ENCODE measurements at regions not wholly inside any gene's neighbourhood (a gene's known extent, or its start where the extent isn't known, plus 50 kb on each side); places are given as distances from the start of the nearest gene placed in this dataset.

GRCh38 chr10:104581884-104582601 lies 59.0 kb upstream of the SORCS3 start:
- no peak overlapping the region for H3K27ac ChIP-seq (ENCODE audit: low read length)
- H3K27me3 ChIP-seq (ENCODE audit: control insufficient read depth, insufficient read depth, low read length): no peaks in the 10 kb centered on the region
- H3K4me3 ChIP-seq (ENCODE audit: low read length): no peak overlapping the region
- no peaks in the 10 kb centered on the region for H3K36me3 ChIP-seq (ENCODE audit: control insufficient read depth, insufficient read depth, low read length)
- H3K9me3 ChIP-seq (ENCODE audit: control insufficient read depth, insufficient read depth, low read length): no peaks in the 10 kb centered on the region
- no peaks in the 10 kb centered on the region for H3K4me1 ChIP-seq (ENCODE audit: control insufficient read depth, insufficient read depth, low read length)
- DNase-seq (ENCODE audit: low read depth, low spot score): no peak
- no CpG with 5 or more reads among the region's 5 CpGs for WGBS (ENCODE audit: insufficient coverage, insufficient read length)

- no CpG with 5 or more reads among the region's 4 CpGs for WGBS (ENCODE audit: insufficient coverage, insufficient read length)
These were observed 58.5 kb upstream of the SORCS3 start for GRCh38 chr10:104582602-104582951.

GRCh38 chr10:104582966-104583365 lies 58.1 kb upstream of the SORCS3 start:
- Histone ChIP-seq H3K9me3 (ENCODE audit: control insufficient read depth, insufficient read depth, low read length) (no peaks in the 10 kb centered on the region), H3K4me1 (ENCODE audit: control insufficient read depth, insufficient read depth, low read length) (no peaks in the 10 kb centered on the region), H3K27me3 (ENCODE audit: control insufficient read depth, insufficient read depth, low read length) (no peaks in the 10 kb centered on the region), H3K27ac (ENCODE audit: low read length) (no peak overlapping the region), H3K36me3 (ENCODE audit: control insufficient read depth, insufficient read depth, low read length) (no peaks in the 10 kb centered on the region), H3K4me3 (ENCODE audit: low read length) (no peak overlapping the region)
- DNase-seq (ENCODE audit: low read depth, low spot score): no peak
- no CpG with 5 or more reads among the region's 1 CpG for WGBS (ENCODE audit: insufficient coverage, insufficient read length)

More at GRCh38 chr10:104582602-104582951, 58.5 kb upstream of the SORCS3 start:
- Histone ChIP-seq H3K36me3 (ENCODE audit: control insufficient read depth, insufficient read depth, low read length) (no peaks in the 10 kb centered on the region), H3K27ac (ENCODE audit: low read length) (no peak overlapping the region), H3K9me3 (ENCODE audit: control insufficient read depth, insufficient read depth, low read length) (no peaks in the 10 kb centered on the region), H3K27me3 (ENCODE audit: control insufficient read depth, insufficient read depth, low read length) (no peaks in the 10 kb centered on the region), H3K4me3 (ENCODE audit: low read length) (no peak overlapping the region), H3K4me1 (ENCODE audit: control insufficient read depth, insufficient read depth, low read length) (no peaks in the 10 kb centered on the region)
- no peak for DNase-seq (ENCODE audit: low read depth, low spot score)

DNA sequence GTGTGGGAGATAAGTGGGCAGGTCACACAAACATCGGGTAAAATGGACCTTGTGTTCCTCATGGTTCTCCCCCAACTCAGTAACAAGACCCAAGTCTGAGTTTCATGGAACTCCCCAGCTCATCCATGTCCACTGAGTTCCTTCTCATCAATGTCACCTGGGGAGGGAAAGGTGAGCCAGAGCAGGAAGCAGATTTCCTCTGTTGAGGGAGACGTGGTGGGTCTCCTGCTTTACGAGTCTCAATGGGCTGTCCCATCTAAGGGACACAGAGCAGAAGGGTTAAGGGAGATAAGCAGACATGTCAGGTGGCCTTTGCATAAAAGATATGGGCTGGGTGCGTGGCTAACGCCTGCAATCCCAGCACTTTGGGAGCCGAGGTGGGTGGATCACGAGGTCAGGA lies 56.5 kb upstream of the SORCS3 start:
- Histone ChIP-seq H3K4me3 (ENCODE audit: low read length) (no peak overlapping the region), H3K36me3 (ENCODE audit: control insufficient read depth, insufficient read depth, low read length) (no peaks in the 10 kb centered on the region), H3K27me3 (ENCODE audit: control insufficient read depth, insufficient read depth, low read length) (no peaks in the 10 kb centered on the region), H3K27ac (ENCODE audit: low read length) (no peak overlapping the region), H3K4me1 (ENCODE audit: control insufficient read depth, insufficient read depth, low read length) (no peaks in the 10 kb centered on the region), H3K9me3 (ENCODE audit: control insufficient read depth, insufficient read depth, low read length) (no peaks in the 10 kb centered on the region)
- no CpG with 5 or more reads among the region's 7 CpGs for WGBS (ENCODE audit: insufficient coverage, insufficient read length)
- no peak for DNase-seq (ENCODE audit: low read depth, low spot score)

DNA sequence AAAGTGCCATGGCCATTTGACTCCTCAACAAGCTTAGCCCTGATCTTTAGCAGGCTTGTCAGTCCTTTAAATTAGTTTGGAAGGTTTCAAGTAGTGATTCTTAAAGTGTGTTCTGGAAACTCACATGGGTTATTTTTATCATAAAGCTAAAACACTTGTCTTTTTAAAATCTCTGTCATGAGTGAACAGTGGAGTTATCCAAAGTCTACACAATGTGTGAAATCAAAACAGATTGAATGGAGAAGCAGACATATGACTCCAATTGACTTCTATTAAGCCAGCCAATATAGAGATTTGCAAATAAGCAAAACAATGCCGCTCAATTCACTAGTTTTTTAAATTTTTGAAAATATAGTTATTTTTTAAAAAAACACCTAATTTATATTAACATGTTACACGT lies 53.3 kb upstream of the SORCS3 start:
- Histone ChIP-seq H3K4me3 (ENCODE audit: low read length) (no peak overlapping the region), H3K4me1 (ENCODE audit: control insufficient read depth, insufficient read depth, low read length) (no peaks in the 10 kb centered on the region), H3K27me3 (ENCODE audit: control insufficient read depth, insufficient read depth, low read length) (no peaks in the 10 kb centered on the region), H3K27ac (ENCODE audit: low read length) (no peak overlapping the region), H3K9me3 (ENCODE audit: control insufficient read depth, insufficient read depth, low read length) (no peaks in the 10 kb centered on the region), H3K36me3 (ENCODE audit: control insufficient read depth, insufficient read depth, low read length) (no peaks in the 10 kb centered on the region)
- WGBS (ENCODE audit: insufficient coverage, insufficient read length): no CpG with 5 or more reads among the region's 2 CpGs
- no peak for DNase-seq (ENCODE audit: low read depth, low spot score)

DNA sequence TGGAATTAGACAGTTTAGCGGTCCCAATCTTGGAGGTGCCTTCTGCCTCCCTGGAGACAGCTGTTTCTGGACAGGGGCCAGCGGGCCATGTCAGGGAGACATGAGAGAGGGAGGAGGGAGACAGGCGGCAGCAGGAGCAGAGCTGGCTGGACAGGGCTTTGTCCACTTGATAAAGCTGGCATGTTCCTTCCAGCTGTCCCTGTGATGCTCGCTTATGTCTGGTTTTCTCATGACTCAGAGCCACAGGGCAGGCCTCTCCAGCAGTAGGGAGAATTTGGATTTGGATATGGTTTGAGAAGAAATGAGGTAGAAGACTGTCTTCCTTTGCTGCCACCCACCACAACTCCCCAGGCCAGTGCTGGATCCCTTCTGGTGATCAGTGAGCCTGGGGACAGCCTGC lies 51.7 kb upstream of the SORCS3 start:
- no peaks in the 10 kb centered on the region for H3K9me3 ChIP-seq (ENCODE audit: control insufficient read depth, insufficient read depth, low read length)
- WGBS (ENCODE audit: insufficient coverage, insufficient read length): no CpG with 5 or more reads among the region's 4 CpGs
- H3K4me3 ChIP-seq (ENCODE audit: low read length): no peak overlapping the region
- H3K36me3 ChIP-seq (ENCODE audit: control insufficient read depth, insufficient read depth, low read length): no peaks in the 10 kb centered on the region
- no peak overlapping the region for H3K27ac ChIP-seq (ENCODE audit: low read length)
- H3K27me3 ChIP-seq (ENCODE audit: control insufficient read depth, insufficient read depth, low read length): no peaks in the 10 kb centered on the region
- no peak for DNase-seq (ENCODE audit: low read depth, low spot score)
- no peaks in the 10 kb centered on the region for H3K4me1 ChIP-seq (ENCODE audit: control insufficient read depth, insufficient read depth, low read length)

DNA sequence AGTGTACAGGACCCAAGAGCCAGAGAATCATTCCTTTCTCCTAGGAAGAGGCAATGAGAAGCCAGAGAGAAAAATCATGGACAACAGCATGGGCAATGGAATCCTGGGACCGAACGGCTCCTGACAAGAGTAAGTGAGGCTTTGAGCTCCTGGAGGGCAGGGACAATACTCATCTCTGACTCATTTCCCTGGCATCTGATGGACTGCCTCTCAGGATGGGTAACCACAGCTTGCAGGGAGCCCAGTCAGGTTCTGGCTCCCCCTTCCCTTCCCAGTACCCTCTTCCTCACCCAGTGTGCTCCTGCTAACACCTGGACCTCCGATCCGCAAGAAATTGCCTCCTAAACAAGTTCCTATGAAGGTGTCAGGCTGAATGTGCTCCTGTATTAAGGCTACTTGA lies 51.2 kb upstream of the SORCS3 start:
- DNase-seq (ENCODE audit: low read depth, low spot score): no peak
- no CpG with 5 or more reads among the region's 4 CpGs for WGBS (ENCODE audit: insufficient coverage, insufficient read length)
- H3K4me3 ChIP-seq (ENCODE audit: low read length): no peak overlapping the region
- no peak overlapping the region for H3K27ac ChIP-seq (ENCODE audit: low read length)
- H3K9me3 ChIP-seq (ENCODE audit: control insufficient read depth, insufficient read depth, low read length): no peaks in the 10 kb centered on the region
- H3K4me1 ChIP-seq (ENCODE audit: control insufficient read depth, insufficient read depth, low read length): no peaks in the 10 kb centered on the region
- H3K27me3 ChIP-seq (ENCODE audit: control insufficient read depth, insufficient read depth, low read length): no peaks in the 10 kb centered on the region
- no peaks in the 10 kb centered on the region for H3K36me3 ChIP-seq (ENCODE audit: control insufficient read depth, insufficient read depth, low read length)

All from iPS DF 6.9 (cell line).